ENCODE measurements at regions not wholly inside any gene's neighbourhood (a gene's known extent, or its start where the extent isn't known, plus 50 kb on each side); places are given as distances from the start of the nearest gene placed in this dataset.

GRCh38 chr2:238584617-238585016, 157.9 kb downstream of the ASB1 start:
- no peak for DNase-seq

- peak; percentile 46 for DNase-seq
Observed at GRCh38 chr2:238585836-238586821, 159.4 kb downstream of the ASB1 start.

- no peak for DNase-seq
Observed at GRCh38 chr2:238586931-238587775, 160.4 kb downstream of the ASB1 start.

- no peak for DNase-seq
Observed at GRCh38 chr2:238587776-238588660, 161.3 kb downstream of the ASB1 start.

GRCh38 chr2:238589591-238590460, 163.1 kb downstream of the ASB1 start:
- DNase-seq: no peak

GRCh38 chr2:238591732-238592131, 165.0 kb downstream of the ASB1 start:
- no peak for DNase-seq

GRCh38 chr2:238593236-238593635, 166.5 kb downstream of the ASB1 start:
- no peak for DNase-seq

- no peak for DNase-seq
Observed at GRCh38 chr2:238593678-238594077, 167.0 kb downstream of the ASB1 start.

- DNase-seq: no peak
Observed at GRCh38 chr2:238594796-238595749, 168.3 kb downstream of the ASB1 start.

GRCh38 chr2:238595750-238596570, 169.2 kb downstream of the ASB1 start:
- no peak for DNase-seq

GRCh38 chr2:238596571-238597551, 170.1 kb downstream of the ASB1 start:
- peak; percentile 95 for DNase-seq

GRCh38 chr2:238597638-238598528, 171.2 kb downstream of the ASB1 start:
- no peak for DNase-seq

GRCh38 chr2:238598802-238599530, 172.2 kb downstream of the ASB1 start:
- DNase-seq: no peak

- DNase-seq: no peak
Observed at GRCh38 chr2:238599549-238600505, 173.1 kb downstream of the ASB1 start.
